NCI-H1105 treated with DMSO at 0.1 percent for 48 hours (cell line): ENCODE measurements at regions not wholly inside any gene's neighbourhood (a gene's known extent, or its start where the extent isn't known, plus 50 kb on each side); places are given as distances from the start of the nearest gene placed in this dataset.
"Not testable (repeated sequence)": the region's sequence is repeated elsewhere in the genome, so short reads cannot be mapped to it uniquely, and the experiment has no call there.

Experiments
- DNase-seq: peaks from one replicate; lab custom pipeline; 2025; lab: John Stamatoyannopoulos, UW

GRCh38 chr5:106127341-106127781, 1543.4 kb downstream of the EFNA5 start:
- no peak for DNase-seq

GRCh38 chr5:106121972-106122605, 1548.6 kb downstream of the EFNA5 start:
- no peak for DNase-seq

- no peak for DNase-seq
These were observed 1554.1 kb downstream of the EFNA5 start for GRCh38 chr5:106116682-106117081.

- DNase-seq, result no peak
These were observed 1556.8 kb downstream of the EFNA5 start for GRCh38 chr5:106113922-106114321.

GRCh38 chr5:106106384-106106783, 1564.4 kb downstream of the EFNA5 start:
- DNase-seq, result no peak

- DNase-seq, result no peak
These were observed 1573.4 kb downstream of the EFNA5 start for GRCh38 chr5:106097340-106097739.

GRCh38 chr5:106094839-106095238, 1575.9 kb downstream of the EFNA5 start:
- no peak for DNase-seq

DNA sequence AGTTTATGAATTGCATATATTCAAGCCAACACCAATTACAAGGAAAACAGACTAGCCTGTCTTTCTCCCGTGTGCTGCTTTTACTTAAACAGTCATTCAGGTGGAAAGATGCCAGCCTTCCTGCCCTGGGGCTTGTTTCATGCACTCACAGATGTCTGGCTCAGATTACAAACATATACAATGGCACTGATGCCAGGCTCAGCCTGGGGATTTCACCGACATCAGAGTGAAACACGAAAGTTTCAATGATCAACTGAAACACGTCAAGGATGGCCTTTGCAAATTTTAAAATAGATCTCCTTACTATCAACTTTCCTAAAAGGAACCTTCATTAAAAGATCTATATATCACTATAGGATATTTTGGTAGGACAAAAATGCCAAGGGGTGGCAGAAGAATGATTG, 1576.5 kb downstream of the EFNA5 start:
- DNase-seq, result peak; percentile 91

- DNase-seq, result no peak
These were observed 1577.6 kb downstream of the EFNA5 start for GRCh38 chr5:106093134-106093533.

DNA sequence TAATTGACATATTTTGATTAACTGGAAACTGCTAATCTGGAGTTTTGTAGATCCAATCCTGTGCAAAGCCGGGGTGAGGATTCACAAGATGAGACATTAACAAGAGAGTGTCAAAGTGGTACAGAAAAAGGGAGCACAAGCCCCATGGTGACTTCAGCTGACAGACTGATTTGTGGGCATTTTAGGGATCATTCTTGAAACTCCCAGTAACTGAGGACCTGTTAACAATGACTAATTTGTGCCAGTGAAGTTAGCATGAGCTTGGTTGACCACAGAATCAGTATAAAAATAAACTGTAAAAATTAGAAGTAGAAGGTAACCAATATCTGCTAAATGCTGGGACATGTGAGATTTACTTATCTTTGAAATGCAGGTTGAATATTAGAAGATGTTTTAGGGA, 1578.3 kb downstream of the EFNA5 start:
- no peak for DNase-seq

GRCh38 chr5:106089073-106089472, 1581.7 kb downstream of the EFNA5 start:
- DNase-seq, result no peak

DNA sequence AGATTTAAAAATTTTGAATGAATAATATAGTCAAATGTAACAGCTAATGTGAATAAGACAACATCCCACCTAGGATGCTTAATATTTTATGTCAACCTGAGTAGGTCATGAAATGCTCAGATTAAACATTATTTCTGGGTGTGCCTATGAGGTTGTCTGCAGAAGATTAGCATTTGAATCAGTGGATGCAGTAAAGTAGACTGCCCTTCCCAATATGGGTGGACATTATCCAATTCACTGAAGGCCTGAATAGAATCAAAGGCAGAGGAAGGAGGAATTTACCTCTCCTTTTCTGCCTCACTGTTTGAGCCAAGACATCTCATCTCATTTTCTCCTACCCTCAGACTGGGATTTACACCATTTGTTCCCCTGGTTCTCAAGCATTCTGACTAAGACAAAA, 1582.3 kb downstream of the EFNA5 start:
- DNase-seq, result no peak

- no peak for DNase-seq
These were observed 1584.4 kb downstream of the EFNA5 start for GRCh38 chr5:106086352-106086751.

- no peak for DNase-seq
These were observed 1585.2 kb downstream of the EFNA5 start for GRCh38 chr5:106085556-106085955.

GRCh38 chr5:106085136-106085535, 1585.6 kb downstream of the EFNA5 start:
- no peak for DNase-seq

- DNase-seq, result no peak
These were observed 1590.2 kb downstream of the EFNA5 start for GRCh38 chr5:106080535-106080934.

DNA sequence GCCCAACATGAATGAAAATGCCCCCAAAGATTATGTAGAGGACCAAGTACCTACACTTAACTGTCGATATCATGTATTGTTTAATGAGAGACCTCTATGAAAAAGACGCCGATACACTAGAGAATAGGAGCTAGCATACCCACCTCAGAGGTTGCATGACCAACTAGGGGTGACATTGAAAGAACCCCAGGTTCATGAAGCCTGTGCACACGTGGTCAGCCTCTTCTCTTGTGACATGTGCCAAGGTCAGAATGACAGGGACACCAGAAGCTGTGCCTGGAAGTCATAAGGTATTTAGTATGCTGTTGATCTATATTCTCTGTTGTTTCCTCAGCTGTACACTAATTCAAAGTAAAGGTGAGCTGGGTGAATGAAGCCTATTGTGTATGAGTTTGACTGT, 1594.1 kb downstream of the EFNA5 start:
- DNase-seq, result no peak

- no peak for DNase-seq
These were observed 1598.5 kb downstream of the EFNA5 start for GRCh38 chr5:106072208-106072607.

GRCh38 chr5:106047341-106047740, 1623.4 kb downstream of the EFNA5 start:
- no peak for DNase-seq

- not testable (repeated sequence) for DNase-seq
These were observed 1638.7 kb downstream of the EFNA5 start for GRCh38 chr5:106032069-106032468.

DNA sequence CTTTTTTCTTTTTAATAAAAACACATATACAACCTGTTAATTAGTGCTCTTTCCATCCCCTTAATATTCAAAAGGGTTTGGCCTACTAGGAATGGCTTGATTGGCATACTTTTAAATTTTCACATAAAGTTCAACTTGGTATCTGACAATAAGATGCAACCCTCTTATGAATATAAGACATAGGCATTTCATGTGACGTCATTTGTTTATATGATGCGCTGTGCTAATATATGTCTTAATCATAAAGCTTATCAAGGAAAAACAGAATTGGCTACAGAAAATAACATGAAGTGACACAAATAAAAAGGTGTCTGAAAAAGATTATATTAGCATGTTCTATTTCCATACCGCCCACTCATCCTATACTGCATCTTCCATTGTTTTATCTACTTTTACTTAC, 1642.4 kb downstream of the EFNA5 start:
- DNase-seq, result no peak

GRCh38 chr5:106020894-106021293, 1649.8 kb downstream of the EFNA5 start:
- no peak for DNase-seq

DNA sequence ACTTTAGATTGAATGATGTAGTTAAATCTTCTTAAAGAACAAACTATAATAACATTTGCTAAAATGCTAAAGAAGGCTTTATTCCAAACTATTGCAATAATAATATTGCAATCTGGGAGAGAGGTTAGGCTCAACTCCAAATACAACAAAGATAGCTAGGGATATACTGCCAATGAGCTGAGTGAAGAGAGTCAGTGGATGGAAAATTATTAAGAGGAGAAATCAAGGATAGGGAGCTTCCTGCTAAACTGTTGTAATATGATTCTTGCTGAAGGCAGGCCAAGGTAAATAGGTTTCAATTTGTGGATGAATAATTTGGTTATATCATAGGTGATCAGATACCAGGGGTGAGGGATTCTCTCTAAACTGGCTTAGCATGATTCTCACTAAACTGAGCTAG, 1651.5 kb downstream of the EFNA5 start:
- DNase-seq, result no peak

DNA sequence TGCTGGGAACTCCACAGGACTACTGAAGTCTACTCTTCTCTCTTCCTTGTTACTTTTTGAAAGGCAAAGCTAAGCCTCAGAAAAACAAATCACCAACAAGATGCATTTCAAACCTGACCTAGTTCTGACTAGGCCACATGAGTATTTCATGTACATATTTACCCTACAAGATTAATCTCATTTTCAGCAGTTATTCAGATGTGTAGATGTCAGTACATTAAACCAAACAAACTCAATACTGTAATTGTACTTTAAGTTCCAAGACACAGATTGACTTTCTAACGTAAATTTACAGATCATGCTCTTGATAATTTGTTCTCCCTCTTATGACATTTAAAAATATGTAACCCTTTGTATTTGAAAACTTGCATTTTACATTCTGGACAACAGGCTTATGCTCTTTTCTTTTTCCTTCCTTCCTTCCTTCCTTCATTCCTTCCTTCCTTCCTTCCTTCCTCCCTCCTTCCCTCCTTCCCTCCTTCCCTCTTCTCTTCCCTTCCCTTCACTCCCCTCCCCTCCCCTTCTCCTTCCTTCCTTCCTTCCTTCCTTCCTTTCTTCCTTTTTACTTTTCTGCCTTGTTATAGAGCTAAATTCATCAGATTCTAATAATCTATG, 1653.4 kb downstream of the EFNA5 start:
- no peak for DNase-seq
